NCI-H510A (cell line): ENCODE measurements at regions not wholly inside any gene's neighbourhood (a gene's known extent, or its start where the extent isn't known, plus 50 kb on each side); places are given as distances from the start of the nearest gene placed in this dataset.

Source experiments
- DNase-seq: peaks from one replicate; lab custom pipeline; 2025; lab: John Stamatoyannopoulos, UW

DNA sequence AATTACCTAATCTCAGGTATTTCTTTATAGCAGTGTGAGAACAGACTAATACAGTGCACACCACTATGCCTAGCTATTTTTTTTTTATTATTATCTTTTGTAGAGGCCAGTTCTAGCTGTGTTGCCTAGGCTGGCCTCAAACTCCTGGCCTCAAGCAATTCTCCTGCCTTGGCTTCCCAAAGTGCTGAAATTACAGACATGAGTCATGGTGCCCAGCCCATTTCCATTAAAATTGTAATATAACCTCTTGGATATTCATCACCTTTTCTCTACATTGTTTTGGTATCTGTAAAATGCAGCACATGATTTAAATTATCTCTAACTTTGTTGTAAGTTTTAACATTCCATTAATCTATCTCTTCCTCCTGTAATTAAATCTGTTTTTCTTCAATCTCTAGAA, 2052.9 kb downstream of the ARAP2 start:
- DNase-seq, result no peak

DNA sequence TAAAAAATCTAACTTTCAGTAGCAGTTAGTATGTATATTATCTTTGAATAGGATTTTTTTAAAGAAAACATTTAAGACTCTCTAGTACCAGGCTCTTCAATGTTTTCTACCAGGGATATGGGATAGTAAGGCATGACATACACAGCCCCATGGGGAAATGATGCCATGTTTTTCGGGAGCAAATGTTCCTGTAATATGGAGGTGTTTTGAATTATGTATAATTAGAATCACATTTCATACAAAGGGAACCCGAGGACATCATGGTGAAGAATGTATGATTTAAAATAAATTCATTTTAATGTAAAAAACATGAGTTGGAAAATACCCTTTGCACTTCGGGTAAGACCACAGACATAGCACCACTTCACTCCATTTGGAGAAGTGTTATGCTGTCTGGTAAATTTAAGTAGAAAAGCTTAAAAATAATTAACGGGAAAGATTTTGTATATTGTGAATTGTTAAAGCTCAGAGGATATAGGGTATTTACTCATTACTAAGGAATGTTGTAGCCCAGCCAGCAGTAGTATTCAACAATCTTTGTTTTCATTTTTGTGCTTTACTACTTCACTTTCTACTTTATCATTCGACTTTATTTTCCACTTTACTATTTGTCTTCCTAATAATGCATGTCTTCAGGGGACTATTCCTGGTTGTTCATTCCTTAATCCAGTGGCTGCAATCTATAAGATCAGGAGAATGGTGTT, 2050.7 kb downstream of the ARAP2 start:
- no peak for DNase-seq

DNA sequence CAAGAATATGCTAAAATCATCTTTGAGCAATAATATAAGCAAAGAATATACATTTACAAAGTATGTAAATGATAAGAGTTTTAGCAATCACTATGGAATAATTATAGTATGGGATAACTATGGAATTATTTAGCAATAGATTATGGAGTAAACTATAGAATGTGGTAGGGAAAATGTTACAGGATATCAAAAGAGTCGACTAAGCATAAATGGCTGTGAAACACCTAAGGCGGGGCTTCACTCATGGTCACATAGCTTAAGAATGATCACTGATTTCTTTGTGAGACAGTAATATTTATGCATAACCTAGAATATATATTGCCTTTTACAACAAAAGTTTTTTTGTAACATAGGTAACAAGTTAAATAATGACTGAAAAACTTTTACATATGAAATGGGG, 2049.7 kb downstream of the ARAP2 start:
- no peak for DNase-seq

- no peak for DNase-seq
These were observed 2047.9 kb downstream of the ARAP2 start for GRCh38 chr4:34196375-34196774.

DNA sequence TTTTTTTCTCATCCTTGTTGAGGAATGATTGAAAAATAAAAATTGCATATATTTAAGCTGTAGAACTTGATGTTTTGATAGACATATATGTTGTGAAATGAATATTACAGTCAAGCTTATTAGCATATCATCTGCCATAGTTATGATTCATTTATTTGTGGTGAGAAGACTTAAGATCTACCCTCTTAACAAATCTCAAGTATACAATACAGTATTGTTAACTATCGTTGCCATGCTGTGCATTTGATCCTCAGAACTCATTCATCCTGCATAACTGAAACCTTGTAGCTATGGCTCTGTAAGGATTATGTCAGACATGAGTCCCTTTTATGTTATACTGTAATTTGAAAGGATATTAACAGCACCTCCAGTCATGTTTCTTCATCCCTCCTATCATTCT, 2045.3 kb downstream of the ARAP2 start:
- no peak for DNase-seq

- no peak for DNase-seq
These were observed 2043.8 kb downstream of the ARAP2 start for GRCh38 chr4:34200535-34200934.

- DNase-seq, result no peak
These were observed 2042.2 kb downstream of the ARAP2 start for GRCh38 chr4:34202154-34202553.

GRCh38 chr4:34220601-34221000, 2023.7 kb downstream of the ARAP2 start:
- DNase-seq, result no peak

- DNase-seq, result no peak
These were observed 2022.3 kb downstream of the ARAP2 start for GRCh38 chr4:34221986-34222385.

- no peak for DNase-seq
These were observed 2008.2 kb downstream of the ARAP2 start for GRCh38 chr4:34236118-34236517.

DNA sequence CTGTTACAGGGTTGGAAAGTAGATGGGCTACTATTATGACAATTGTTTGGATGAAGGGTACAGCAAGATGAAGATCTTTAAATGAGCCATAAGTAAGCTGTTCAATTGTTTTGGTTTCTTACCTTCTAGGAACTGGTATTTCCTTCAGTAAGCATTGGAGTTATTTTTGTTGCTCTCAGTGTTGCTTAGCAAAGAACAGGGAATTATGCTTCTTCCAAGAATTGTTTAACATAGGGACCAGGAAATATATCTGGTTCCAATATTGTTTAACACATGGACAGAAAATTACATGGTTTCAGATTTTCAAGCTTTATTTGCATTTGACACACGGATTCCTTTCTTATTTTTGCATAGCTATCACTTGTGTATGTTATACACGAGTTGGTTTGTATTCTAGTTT, 1999.0 kb downstream of the ARAP2 start:
- no peak for DNase-seq

DNA sequence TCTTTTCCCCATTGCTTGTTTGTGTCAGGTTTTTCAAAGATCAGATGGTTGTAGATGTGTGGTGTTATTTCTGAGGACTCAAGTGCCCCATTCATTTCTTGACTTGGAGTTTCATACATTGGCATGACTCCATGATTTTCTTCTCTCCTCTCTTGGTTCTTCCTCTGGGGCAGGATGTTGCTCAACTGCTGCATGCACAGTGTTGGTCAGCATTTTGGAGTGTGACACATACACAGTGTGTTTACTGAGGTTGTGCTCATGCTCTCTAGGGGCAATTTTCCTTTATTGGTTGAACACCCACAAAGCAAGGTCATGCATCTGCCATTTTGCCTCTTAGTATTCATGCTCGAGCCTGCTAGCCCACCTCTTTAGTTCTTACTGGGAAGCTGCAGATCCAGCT, 1993.8 kb downstream of the ARAP2 start:
- no peak for DNase-seq

DNA sequence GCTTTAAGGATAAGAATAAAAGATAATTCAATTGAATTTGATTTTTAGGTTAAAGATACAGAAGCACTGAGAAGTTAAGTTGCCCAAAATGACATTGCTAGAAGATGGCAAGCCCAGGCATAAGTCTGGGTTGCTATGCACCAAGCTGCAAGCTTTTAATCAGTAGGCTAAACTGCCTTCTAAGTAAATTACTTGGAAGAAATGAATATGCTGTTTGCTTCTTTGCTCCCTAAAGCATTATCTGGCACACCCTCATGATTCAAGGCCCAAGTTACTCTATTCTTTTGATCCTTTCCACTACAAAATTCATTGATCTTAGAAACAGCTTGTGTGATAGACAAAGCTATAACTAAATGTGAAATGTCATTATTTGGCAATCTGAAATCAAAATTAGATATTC, 1991.1 kb downstream of the ARAP2 start:
- DNase-seq, result no peak

DNA sequence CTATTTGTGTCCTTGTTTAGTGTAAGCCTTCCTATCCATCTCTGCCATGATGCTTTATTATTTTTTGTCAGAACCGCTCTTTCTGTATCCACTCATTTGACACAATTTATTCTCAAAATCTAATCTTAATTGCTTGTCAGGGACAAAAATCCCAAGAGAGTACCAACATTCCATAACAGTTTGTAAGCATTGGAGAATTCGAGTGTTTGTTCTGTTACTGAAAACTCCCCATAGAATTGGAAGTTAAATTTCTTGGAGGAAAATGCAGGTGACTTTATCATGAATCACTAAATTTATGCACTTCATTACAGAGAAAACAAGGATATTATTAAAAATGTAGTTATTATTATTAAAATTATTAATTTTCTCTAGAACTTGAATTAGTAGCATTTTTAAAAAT, 1986.1 kb downstream of the ARAP2 start:
- DNase-seq, result no peak

- DNase-seq, result no peak
These were observed 1982.5 kb downstream of the ARAP2 start for GRCh38 chr4:34261799-34262314.

- DNase-seq, result no peak
These were observed 1974.7 kb downstream of the ARAP2 start for GRCh38 chr4:34269613-34270012.

- DNase-seq, result no peak
These were observed 1972.6 kb downstream of the ARAP2 start for GRCh38 chr4:34271479-34272355.

DNA sequence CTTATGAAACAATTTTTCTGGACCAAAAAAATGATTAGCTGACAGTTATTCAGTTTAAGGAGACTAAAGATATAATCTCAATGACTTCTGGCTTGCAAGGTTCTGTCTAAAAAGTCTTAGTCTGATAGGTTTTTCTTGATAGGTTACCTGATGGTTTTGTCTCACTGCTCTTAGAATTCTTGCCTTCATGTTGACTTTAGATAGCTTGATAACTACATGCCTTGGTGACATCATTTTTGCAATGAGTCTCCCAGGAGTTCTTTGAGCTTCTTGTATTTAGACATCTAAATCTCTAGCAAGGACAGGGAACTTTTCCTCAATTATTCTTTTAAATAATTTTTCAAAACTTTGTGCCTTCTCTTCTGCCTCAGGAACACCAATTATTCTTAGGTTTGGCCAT, 1965.3 kb downstream of the ARAP2 start:
- no peak for DNase-seq

GRCh38 chr4:34280131-34280530, 1964.2 kb downstream of the ARAP2 start:
- no peak for DNase-seq

GRCh38 chr4:34281826-34282225, 1962.5 kb downstream of the ARAP2 start:
- no peak for DNase-seq

DNA sequence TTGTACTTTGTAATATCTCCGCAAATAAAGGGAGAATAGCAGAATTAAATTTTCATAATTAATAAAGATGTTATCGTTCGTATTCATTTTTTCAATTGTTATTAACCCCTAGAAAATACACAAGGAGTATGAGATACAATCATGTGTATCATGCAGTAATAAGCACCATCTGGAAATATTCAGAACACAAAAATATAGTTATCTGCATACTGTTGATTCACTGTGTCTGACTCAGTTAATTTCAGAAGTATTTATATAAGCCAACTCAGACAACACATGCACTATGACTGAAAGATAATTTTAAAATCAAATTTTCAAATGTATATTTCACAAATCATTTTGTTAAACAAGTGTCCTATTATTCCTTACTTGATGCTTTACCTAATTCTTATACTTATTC, 1954.8 kb downstream of the ARAP2 start:
- DNase-seq, result no peak

DNA sequence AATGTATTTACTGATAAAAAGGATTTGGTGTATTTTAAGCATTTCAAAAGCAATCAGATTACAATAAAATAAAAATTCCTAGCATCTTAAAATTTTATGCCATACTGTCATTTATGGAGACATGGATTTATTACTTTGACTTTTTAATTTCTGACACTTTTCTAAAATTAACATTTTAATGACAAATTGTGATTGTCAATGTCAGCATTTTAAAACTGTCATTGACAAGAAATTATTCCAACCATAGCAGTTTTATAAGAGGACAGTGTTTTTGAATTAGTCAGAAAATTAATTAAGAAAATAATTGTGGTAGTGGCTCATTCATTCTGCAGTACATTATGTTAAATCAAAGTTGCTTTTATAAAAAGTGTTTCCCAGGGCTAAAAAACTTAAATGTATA, 1954.4 kb downstream of the ARAP2 start:
- DNase-seq, result no peak

DNA sequence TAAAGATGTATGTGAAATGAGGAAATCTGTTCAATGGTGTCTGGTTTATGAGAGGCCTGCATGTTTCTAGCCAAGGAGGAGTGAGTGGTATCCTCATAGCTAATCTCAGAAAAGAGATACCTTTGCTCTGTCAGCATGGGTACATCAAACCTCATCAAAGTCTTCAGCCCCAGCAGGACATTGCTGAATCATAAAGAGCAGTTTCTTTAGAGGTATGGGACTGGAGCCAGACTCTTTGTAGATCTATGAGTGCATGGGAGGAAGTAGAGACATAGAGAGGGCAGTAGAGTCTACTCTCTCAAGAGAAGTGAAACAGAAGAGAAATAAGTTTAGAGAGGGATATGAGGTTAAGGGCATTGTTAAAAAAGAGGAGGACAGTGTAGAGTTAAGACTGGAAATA, 1950.9 kb downstream of the ARAP2 start:
- no peak for DNase-seq
